Lung (tissue), 11 donors: ENCODE measurements at regions not wholly inside any gene's neighbourhood (a gene's known extent, or its start where the extent isn't known, plus 50 kb on each side); places are given as distances from the start of the nearest gene placed in this dataset.
"Not testable (repeated sequence)": the region's sequence is repeated elsewhere in the genome, so short reads cannot be mapped to it uniquely, and the experiment has no call there.

Experiments
- ATAC-seq: fragments of 200-7000 bp; cut with Tn5 transposase; one replicate; pipeline ENCODE4 v1.9.1; 2020; ENCODE audit warnings: moderate number of reproducible peaks; ENCODE audit not compliant: insufficient read depth, low FRiP score
- DNase-seq, 3 donors: peaks; one replicate each; pipeline ENCODE4 v3.0.0-alpha.2; 2013 to 2017
- H3K27ac ChIP-seq, 2 donors: one replicate each; pipeline ENCODE4 v1.5.1; 2013; ENCODE audit warnings: mild to moderate bottlenecking in 2 of 2, moderate library complexity in 2 of 2, control low read depth in 1 of 2, inconsistent platforms in 1 of 2, low read depth in 1 of 2, low read length in 1 of 2
- H3K27me3 ChIP-seq, 3 donors: one replicate each; pipeline ENCODE4 v1.5.1; 2013; ENCODE audit warnings: low read length in 2 of 3; ENCODE audit not compliant: control insufficient read depth in 3 of 3, insufficient read depth in 3 of 3
- H3K36me3 ChIP-seq, 4 donors: one replicate each; pipeline ENCODE4 v1.5.1; 2013; ENCODE audit warnings: low read length in 4 of 4, mild to moderate bottlenecking in 1 of 4, moderate library complexity in 1 of 4; ENCODE audit not compliant: control insufficient read depth in 4 of 4, insufficient read depth in 4 of 4
- H3K4me1 ChIP-seq, 5 donors: one replicate each; pipeline ENCODE4 v1.5.1; 2013; ENCODE audit warnings: low read length in 5 of 5, mild to moderate bottlenecking in 2 of 5, moderate library complexity in 1 of 5; ENCODE audit not compliant: control insufficient read depth in 5 of 5, insufficient read depth in 5 of 5
- H3K4me3 ChIP-seq: one replicate; pipeline ENCODE4 v1.5.1; 2013; ENCODE audit warnings: mild to moderate bottlenecking, control low read depth, moderate library complexity
- H3K9ac ChIP-seq, 2 donors: one replicate each; pipeline ENCODE4 v1.5.1; 2013; ENCODE audit warnings: low read length in 2 of 2, control low read depth in 1 of 2; ENCODE audit not compliant: insufficient read depth in 1 of 2
- H3K9me3 ChIP-seq, 4 donors: one replicate each; pipeline ENCODE4 v1.5.1; 2013; ENCODE audit warnings: low read length in 3 of 4, mild to moderate bottlenecking in 1 of 4, moderate library complexity in 1 of 4; ENCODE audit not compliant: control insufficient read depth in 4 of 4, insufficient read depth in 3 of 4
- CTCF ChIP-seq: IDR thresholded peaks from 2 replicates; pipeline ENCODE4 v1.5.1; 2012; ENCODE audit warnings: mild to moderate bottlenecking; ENCODE audit errors: control extremely low read depth, extremely low read depth
- WGBS, 2 donors: extraction: QIAGEN DNeasy Blood & Tissue Kit; methylation state at CpG; one replicate each; pipeline ENCODE4 v1.1.7; 2013; 5-methylcytosine and 5-hydroxymethylcytosine counted together
- donor health status: control.
- donor health status: control.
- donor health status: Bipolar disorder and iron deficiency.
- donor health status: healthy.
- donor health status: DM: yes; HTN: yes; CAD: no.

- H3K4me1 ChIP-seq, result no peaks in the 10 kb centered on the region
- 85 to 97% methylated on average over 2 of the region's 2 CpGs for WGBS, 2 donors
- no peak for TF ChIP-seq CTCF
Measured at GRCh38 chr5:5854087-5854486, 431.6 kb downstream of the ICE1 start.

GRCh38 chr5:5838493-5838892 is 416.0 kb downstream of the ICE1 start:
- no peak overlapping the region for H3K27ac ChIP-seq
- H3K9me3 ChIP-seq, result peaks cover 0 to 2% (median 0%) of the 10 kb centered on the region in 4 donors
- H3K36me3 ChIP-seq, result no peaks in the 10 kb centered on the region
- H3K9ac ChIP-seq, result no peak overlapping the region
- H3K27me3 ChIP-seq, result no peaks in the 10 kb centered on the region
- no peak for TF ChIP-seq CTCF
- DNase-seq, result no peak
- no peaks in the 10 kb centered on the region for H3K4me1 ChIP-seq
- 79 to 87% methylated on average over 12 of the region's 12 CpGs for WGBS, 2 donors
- H3K4me3 ChIP-seq, result no peak overlapping the region
- ATAC-seq, result no peak

More at GRCh38 chr5:5854087-5854486, 431.6 kb downstream of the ICE1 start:
- DNase-seq (no peak), ATAC-seq (no peak)
- Histone ChIP-seq H3K27me3 (no peaks in the 10 kb centered on the region), H3K9me3 (peaks cover 0 to 2% (median 0%) of the 10 kb centered on the region in 4 donors), H3K9ac (no peak overlapping the region), H3K27ac (no peak overlapping the region), H3K4me3 (no peak overlapping the region), H3K36me3 (no peaks in the 10 kb centered on the region)

GRCh38 chr5:5831622-5832021 is 409.1 kb downstream of the ICE1 start:
- H3K4me3 ChIP-seq, DNase-seq, ATAC-seq, H3K9me3 ChIP-seq, H3K9ac ChIP-seq, H3K36me3 ChIP-seq, H3K4me1 ChIP-seq, H3K27me3 ChIP-seq, H3K27ac ChIP-seq: not testable (repeated sequence)
- 90 to 92% methylated on average over 6 of the region's 6 CpGs for WGBS, 2 donors

- DNase-seq (no peak), ATAC-seq (no peak)
- Histone ChIP-seq H3K27ac (no peak overlapping the region), H3K36me3 (no peaks in the 10 kb centered on the region), H3K9ac (no peak overlapping the region), H3K4me1 (peaks cover 0 to 4% (median 0%) of the 10 kb centered on the region in 5 donors), H3K4me3 (no peak overlapping the region), H3K9me3 (no peaks in the 10 kb centered on the region), H3K27me3 (peaks cover 0 to 2% (median 0%) of the 10 kb centered on the region in 3 donors)
- 83 to 86% methylated on average over 5 of the region's 5 CpGs for WGBS, 2 donors
- TF ChIP-seq CTCF, result no peak
Measured at GRCh38 chr5:5828619-5829018, 406.1 kb downstream of the ICE1 start.
